HK-2 (cell line): ENCODE measurements at regions not wholly inside any gene's neighbourhood (a gene's known extent, or its start where the extent isn't known, plus 50 kb on each side); places are given as distances from the start of the nearest gene placed in this dataset.
"Not testable (repeated sequence)": the region's sequence is repeated elsewhere in the genome, so short reads cannot be mapped to it uniquely, and the experiment has no call there.

ENCODE experiments used
- DNase-seq: peaks from one replicate; pipeline ENCODE4 v3.0.0-alpha.2; 2018; ENCODE audit not compliant: unreplicated experiment

DNA sequence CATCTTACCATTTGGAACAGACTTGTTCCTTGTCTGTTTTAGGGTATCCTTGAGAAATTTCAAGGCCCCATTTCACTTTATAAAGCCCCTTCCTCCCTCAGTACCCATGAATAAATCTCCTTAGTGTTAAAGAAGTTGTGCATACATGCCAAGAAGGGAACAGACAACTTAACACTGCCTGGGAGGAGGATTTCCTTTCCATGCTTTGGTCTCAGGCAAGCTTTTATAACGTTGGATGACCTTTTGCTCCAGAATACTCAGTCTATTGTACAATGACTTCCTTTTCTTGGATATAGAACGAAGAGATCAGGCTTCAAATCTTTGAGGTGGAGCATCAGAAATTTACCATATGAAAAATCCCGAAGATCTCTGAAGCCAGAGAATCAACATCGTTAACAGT is 551.4 kb downstream of the PRKD1 start:
- DNase-seq, result no peak

DNA sequence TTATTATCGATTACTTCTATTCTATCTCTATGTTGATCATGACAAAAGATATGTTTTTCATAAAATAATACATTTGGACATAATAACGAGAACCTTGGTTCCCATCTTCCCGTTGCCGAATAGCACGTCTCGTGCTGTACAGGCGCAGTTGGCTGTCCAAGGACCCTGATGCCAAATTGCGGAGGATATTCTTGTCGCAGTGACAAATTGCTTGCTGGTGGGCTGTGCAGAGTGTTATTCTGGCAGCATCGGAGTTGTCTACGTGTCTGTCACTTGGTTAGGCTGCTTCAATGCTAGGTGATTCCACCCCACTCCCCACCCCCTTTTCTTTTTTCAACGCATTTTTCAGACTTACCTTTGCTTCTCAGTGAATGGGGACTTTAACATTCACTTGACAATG is 546.8 kb downstream of the PRKD1 start:
- DNase-seq, result no peak

DNA sequence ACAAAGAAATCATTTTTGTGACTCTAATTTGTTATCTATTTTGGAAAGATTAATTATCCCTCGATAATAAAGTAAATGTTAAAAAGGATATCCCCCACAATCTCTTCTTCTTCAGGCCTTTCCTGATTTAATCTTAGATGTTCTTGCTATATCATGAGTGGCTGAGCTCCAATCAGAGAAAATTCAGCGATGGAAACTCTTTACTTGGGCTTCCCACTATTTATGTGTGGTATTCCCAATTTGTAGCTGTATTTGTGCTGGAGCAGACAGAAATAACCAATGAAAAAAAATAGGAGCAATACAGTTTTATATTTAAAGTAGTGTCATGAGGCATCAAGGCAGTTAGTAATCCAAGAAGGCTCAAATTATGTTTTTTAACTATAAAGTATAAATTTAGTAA is 539.1 kb downstream of the PRKD1 start:
- DNase-seq, result no peak

DNA sequence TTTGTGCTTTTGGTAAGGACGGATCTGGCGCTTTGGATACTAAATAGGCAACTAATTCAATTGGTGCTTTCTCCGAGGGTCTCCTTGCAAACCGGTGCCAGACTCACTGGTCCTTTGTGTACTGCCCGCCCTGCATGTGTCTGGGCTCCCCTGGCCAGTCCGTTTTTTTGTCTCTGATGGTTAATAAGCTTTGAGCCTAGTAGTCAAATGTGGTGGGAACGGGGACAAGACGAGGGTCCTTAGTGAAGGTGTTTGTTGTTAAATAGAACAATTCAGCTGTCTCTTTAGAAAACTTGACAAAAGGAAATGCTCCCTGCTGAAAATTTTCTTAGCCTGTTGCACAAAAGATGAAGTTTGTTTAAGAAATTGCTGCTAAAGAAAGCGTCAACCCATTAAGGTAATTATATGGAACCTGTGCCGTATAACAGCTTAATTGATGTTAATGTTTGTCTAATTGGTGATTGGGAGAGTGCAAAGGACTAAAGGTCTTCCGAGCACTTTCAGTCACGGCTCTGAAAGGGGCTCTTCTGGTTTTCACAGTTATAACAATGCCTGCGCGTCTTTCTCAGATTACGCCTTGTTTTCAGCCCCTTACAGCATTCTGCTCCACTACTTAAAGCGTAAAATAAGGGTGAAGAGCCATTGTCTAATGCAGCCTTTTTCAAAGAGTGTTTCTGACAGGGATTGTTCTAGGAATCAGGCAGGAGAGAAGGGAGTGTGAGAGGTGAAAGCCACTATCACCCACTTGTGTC is 537.4 kb downstream of the PRKD1 start:
- DNase-seq, result no peak

DNA sequence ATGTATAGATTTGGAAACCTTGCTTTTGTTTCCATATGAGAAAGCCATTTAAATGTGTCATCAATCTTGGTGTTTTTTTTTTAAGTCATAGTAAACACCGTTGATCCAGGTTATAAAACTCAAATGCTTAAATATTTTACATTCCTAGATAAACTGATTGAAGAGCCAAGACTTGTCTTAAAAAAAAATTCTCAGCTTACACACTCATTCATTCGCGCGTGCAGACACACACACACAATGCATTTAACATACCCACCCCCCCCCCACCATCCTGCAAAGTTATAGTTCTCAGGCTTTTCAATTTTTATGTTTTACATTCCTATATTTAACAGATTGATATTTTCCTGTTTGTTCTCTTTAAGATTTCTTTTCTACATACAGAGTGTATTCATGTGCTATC is 536.4 kb downstream of the PRKD1 start:
- DNase-seq, result no peak

DNA sequence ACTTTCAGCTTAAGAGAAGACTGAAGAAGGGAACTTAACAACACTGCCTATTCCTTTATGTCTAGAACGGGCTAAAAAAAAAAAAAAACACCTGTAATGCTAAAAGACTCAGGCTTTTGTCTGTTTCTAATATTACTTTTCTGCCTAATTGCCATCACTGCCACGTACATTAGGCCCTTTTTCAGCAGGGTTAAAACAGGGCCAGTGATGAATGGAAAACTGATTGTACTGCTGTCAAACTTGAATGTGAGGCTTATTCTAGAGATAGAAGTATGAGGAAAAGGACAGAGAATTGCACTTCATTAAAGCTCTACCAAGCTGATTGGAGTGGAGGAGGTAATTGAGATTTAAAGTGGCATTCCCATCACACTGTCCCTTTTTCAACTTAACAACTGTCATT is 535.8 kb downstream of the PRKD1 start:
- DNase-seq, result no peak

DNA sequence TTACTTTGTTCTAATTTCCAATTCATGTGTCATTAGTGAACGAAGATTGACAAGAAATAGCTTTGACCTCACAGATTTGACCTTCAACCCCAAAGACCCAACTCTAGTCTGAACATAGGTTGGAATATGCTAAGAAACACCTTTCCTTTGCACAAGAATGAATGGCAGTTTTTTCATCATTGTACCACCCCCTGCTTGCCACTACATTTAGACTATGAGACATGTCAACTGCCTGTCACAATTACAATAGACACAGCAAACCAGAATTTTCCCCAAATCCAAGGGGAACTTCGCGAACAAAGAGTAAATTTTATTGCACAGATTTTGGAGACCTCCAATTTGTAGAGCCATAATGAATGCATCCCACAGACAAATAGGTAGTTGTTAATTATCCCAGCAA is 535.4 kb downstream of the PRKD1 start:
- DNase-seq, result no peak

DNA sequence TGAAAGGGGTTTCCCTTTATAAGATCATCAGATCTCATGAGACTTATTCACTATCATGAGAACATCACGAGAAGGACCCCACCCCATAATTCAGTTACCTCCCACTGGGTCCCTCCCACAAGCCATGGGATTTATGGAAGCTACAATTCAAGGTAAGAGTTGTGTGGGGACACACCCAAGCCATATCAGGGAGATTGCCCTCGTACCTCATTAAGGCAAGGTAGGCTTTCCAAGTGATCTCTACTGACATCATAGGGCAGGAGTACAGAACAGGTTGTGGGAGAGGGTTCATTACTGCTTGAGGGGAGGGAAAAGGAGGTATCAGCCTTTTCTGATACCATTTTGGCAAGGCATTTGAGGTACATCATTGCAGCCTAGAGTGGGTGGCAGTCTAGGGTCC is 524.6 kb downstream of the PRKD1 start:
- no peak for DNase-seq

DNA sequence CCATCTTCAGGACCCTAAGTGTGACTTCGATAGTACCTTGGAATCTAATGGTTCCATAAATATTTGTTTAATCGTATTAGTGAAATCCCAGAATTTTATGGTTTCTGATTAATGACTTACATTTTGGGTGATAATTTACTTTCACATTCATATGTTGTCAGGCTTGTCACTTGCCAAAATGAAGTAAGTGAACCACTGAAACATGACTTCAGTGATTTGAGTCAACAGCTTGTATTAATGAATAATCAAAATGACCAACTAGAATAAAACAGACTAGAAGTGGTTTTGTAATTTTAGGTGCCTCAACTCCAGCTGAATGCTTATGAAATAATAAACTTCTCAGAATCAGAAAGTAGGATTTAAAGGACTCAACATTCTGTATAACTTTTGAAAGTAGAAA is 517.1 kb downstream of the PRKD1 start:
- DNase-seq, result no peak

DNA sequence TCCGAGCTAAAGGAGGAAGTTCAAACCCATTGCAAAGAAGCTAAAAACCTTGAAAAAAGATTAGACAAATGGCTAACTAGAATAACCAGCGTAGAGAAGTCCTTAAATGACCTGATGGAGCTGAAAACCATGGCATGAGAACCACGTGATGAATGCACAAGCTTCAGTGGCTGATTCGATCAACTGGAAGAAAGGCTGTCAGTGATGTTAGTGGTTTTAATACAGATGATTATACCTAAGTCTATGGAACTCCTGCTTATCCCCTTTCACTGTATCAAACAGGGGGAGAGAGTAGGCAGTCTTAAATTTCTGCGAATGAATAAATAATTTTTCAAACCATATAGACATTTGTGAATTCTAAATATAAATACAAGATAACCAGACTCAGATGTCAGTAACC is 512.7 kb downstream of the PRKD1 start:
- not testable (repeated sequence) for DNase-seq

DNA sequence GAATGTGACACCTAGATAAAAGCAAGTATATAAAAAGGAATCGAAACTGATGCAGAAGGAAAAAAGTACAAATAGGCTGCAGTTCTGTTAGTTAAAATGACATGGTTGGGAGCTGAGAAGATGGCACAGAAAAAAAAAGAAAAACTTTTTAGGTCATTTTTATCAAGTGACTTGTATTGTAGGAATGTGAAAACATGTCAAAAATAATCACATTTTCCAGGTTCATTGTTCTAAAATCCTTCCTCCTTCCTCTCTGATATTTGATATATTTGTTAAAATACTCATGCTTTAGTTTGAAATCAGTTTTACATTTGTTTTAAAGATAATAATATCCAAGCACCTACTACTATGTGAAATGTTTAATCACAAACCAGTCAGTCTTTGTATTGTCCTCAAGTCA is 507.9 kb downstream of the PRKD1 start:
- no peak for DNase-seq

DNA sequence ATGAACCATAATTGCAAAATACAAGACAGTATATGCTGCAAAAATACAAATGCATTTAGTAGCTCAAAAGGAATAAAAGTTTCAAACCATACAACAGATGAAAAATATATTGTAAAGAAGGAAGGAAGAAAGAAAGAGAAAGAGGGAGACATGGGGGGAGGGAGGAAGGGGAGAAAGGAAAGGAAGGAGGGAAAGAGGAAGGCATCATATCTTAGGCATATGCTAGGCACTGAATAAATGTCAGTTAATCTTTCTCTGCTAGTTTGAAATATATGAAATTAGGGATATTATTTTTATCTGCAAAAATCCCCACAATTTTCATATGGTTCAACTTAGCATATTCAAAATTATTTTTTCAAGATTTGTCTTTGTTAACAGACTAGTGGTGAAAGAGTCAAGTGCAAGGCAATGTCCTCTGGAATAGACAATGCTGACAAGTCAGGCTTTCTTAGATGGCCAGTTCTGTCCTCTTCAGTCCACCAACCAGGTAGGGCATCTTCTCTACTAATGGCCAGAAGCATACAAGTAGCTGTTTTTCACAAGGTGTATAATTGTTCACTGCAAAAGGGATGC is 506.4 kb downstream of the PRKD1 start:
- DNase-seq, result no peak

DNA sequence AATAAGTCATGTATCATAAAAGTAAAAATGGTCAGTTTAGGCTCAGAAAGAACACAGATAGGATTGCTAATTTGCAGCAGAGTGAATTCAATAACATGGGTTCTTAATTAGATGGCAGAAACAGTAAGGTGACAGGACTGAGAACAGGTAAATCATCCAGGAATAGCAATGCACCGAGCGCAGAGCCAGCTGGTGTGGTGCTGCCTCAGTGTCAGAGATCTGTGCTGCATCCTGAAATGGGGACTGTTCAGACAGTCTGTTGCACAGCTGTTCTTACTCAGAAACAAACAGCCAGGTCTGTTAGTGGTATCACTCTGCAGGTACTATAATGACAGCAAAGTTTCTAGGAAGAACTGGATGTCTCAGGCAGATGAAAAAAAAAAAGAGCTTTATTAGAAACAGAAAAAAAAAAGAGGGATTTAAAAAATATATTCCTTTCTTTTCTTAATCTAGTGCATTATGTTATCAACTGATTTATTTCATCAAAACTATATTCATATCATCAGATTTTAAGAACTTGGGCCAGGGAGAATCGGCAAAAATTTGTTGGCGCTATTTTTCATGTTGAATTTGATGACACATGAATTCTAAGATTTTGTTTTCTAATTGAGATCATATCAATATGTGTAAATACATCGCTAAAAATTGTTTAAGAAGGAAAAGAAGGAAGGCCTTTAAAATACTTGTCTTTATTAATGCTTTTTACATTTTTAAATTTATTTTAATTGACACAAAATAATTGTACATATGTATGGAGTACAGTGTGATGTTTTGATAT is 501.8 kb downstream of the PRKD1 start:
- DNase-seq, result no peak

DNA sequence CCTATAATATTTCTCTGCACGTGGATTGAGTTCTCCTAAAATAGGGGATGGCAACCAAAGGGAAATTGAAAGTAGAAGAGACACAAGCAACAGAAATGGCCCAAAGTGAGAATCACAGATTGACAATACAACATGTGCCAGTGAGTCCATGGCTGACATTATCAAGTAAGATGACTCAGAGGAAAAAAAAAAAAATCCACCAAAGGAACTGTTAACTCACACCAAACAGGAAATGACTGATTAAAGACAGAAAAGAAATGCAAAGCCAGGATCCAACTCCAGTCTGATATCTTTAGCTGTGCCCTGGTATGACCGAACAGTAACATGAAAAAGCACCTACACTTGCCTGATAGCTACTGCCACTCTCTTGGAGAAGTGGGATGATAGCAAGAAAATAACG is 485.0 kb downstream of the PRKD1 start:
- no peak for DNase-seq

DNA sequence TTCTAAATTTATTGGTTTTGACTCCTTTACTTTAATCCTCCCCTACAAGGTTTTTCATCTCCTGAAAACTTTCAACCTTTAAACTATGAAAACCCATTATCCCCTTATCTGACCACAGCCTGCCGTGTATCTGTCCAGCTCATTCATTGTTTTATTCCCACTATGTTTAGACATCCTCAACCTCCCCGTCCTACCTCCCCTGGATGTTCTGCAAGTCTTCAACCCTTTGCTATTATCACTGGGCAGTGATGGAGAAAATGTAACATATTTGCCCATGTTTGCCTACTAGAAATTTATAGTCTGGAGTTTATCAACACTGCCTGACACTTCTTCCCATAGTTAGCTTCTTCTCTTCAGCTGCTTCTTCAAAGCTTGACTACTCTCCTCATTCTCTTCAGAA is 483.4 kb downstream of the PRKD1 start:
- DNase-seq, result no peak

DNA sequence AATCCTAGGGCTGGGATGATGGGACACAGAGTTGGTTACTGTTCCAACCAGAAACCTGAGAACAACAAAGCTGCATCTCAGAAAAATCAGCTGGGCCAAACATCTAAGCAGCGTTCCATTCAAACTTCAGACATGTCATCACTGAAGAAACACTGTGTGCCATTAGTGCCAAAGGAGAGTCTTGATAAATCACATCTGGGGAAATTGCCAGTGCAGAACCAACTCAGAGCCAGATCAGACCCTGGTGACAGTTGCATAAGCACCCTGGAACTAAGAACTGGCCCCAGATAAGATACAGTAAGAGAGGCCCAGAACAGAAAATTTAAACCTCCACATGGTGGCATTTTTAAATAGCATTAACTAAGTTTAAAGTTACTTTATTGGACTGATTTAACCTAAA is 482.8 kb downstream of the PRKD1 start:
- no peak for DNase-seq

DNA sequence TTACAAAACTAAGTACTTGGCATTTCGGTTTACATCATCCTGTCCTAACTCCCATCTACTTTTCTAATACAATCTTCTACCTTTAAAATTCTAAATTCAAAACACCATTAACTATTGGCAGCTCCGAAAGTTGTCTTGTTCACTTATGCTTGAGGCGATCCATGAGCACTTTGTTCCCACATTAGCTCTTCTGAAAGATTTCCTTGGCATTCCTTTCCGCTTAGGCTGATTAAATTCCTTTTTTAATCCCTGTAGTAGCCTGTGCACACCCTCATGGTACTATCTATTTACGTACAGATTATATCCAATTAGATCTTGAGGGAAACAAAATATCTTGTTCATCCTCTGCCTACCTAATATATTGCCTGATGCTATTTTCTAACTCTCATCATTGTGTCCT is 480.7 kb downstream of the PRKD1 start:
- DNase-seq, result no peak

DNA sequence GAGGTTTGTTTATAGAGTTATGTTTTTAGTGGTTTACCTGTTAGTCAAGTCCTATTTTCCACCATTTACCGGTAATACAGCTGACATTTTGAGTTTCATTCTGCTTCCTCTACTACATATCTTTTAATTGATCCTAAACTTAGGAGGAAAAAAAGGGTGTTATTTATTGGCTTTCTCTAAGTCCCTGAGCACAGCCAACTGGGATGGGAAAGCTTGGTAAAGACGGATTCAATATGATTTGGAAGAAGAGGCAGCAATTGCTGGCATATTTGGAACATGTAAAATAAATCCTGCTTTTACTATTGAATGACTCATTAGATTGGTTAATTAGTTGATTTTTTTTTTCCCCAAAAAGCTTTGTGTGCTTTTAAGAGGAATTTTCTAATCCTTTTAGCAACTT is 475.7 kb downstream of the PRKD1 start:
- no peak for DNase-seq

DNA sequence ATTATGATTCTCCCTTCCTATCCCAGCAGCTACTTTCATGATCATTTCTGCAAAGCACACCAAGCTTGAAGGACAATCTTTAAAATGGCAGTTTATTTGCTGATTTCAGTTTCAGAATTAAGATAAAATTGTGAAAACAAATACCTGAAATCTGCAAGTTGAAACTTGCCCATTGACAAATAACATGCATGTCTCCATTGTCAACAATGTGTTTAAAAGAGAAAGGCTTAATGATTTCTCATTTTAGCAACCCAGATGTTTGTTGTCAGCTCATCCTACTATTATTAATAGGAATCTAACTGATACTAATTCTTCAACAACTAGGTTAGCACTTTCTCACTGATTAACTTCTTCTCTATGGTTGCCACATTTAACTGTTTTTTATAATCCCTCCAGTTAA is 474.6 kb downstream of the PRKD1 start:
- no peak for DNase-seq

DNA sequence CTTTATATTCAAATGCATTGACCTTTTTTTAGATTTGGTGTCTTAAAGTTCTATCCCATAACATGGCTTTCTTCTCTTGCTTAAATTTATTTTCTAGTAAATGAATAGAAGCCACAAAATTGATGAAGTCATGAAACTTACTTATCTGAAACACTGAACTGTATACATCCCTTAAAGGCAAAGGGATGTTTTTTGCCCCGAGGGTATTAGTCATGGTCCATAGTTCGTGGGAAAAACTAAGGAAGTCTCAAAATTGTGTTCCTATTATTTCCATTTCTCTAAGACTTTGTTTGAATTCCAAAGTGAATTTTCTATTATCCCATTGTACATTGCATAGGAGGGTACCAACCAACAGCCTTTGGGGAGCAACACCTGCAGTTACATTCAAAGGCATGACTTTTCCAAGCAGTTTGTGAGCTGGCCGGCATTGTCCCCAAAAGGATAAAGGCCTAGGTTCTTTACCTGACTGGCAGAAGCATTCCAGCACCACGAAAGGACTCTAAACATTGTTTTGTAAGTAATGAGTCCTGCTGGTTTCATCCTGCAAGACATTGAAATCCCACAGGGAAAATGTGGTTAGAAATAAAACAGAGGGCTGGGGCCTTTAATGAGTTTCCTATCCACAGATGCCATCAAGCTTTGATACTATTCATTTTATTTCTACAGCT is 473.5 kb downstream of the PRKD1 start:
- DNase-seq, result no peak

DNA sequence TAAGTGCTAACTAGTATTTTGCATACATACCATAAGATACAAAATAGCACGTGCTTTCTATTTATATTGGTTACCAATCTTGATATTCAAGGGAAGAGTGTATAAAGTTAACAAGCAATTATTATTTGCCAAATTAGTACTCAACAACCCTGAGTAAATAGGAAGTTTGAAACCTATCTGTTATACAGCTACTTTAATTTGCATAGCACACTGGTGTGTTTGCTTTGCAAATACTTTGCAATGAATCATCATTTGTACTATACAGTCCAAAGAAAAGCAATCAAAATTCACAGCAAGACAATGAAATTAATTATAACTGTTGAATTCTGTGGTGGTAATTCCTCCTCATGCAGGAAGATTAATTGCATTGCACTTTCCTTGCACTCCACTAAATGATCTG is 469.1 kb downstream of the PRKD1 start:
- DNase-seq, result no peak

DNA sequence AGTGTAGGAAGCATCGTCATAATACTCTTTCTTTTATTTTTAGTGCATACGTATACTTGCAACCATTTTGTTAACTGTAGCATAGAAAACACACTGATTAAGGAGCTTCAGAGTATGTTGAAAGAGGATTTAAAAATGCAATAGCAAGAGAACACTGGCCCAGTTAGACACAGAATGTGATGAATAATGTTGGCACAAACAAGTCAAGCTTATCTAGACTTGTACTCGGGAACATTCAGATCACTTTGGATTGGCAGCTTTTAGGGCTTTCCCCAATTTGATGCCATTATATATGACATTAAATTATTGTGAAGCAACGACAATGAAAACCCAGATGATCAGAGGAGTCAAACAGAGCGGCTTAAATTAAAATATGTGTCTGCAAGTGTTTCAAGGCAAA is 468.1 kb downstream of the PRKD1 start:
- no peak for DNase-seq
